SK-N-DZ (cell line): ENCODE measurements at regions not wholly inside any gene's neighbourhood (a gene's known extent, or its start where the extent isn't known, plus 50 kb on each side); places are given as distances from the start of the nearest gene placed in this dataset.
"Not testable (repeated sequence)": the region's sequence is repeated elsewhere in the genome, so short reads cannot be mapped to it uniquely, and the experiment has no call there.

Experiments
- DNase-seq: peaks from one replicate; pipeline ENCODE4 v3.0.0-alpha.2; 2015; ENCODE audit warnings: low spot score
- small RNA-seq, 2 experiments: library from RNA; depleted of rRNA; stranded (forward); fragments of <200 nt; gene quantifications; one replicate each; pipeline ENCODE3, GENCODE V24; 2014

GRCh38 chr12:56872366-56872765 is 61.8 kb downstream of the SDR9C7 start:
- no peak for DNase-seq

GRCh38 chr12:56867216-56867615 is 67.0 kb downstream of the SDR9C7 start:
- no peak for DNase-seq

GRCh38 chr12:56866493-56866892 is 67.7 kb downstream of the SDR9C7 start:
- DNase-seq = no peak

GRCh38 chr12:56864318-56864717 is 69.9 kb downstream of the SDR9C7 start:
- no peak for DNase-seq

GRCh38 chr12:56863789-56864188 is 70.4 kb downstream of the SDR9C7 start:
- no peak for DNase-seq

GRCh38 chr12:56862264-56862663 is 71.9 kb downstream of the SDR9C7 start:
- DNase-seq = no peak

- not testable (repeated sequence) for DNase-seq
These were observed 80.7 kb downstream of the SDR9C7 start for GRCh38 chr12:56853392-56853978.

- no peak for DNase-seq
These were observed 82.7 kb downstream of the SDR9C7 start for GRCh38 chr12:56851462-56851861.

- no peak for DNase-seq
These were observed 77.8 kb downstream of the HSD17B6 start for GRCh38 chr12:56840922-56841321.

GRCh38 chr12:56839915-56840325 is 76.8 kb downstream of the HSD17B6 start:
- peak; percentile 45 for DNase-seq

GRCh38 chr12:56839489-56839848 is 76.3 kb downstream of the HSD17B6 start:
- no peak for DNase-seq

- no peak for DNase-seq
These were observed 75.7 kb downstream of the HSD17B6 start for GRCh38 chr12:56838621-56839488.

Small RNA genes lying in the stretch of these regions (small RNA-seq; reads per million reads assigned to genes)
- 0 reads per million in 2 experiments for gene AC121758.2
- gene RF00554 = 0 reads per million in 2 experiments
